Uterus (tissue), 3 donors: ENCODE measurements at regions not wholly inside any gene's neighbourhood (a gene's known extent, or its start where the extent isn't known, plus 50 kb on each side); places are given as distances from the start of the nearest gene placed in this dataset.

Experiments used
- DNase-seq, 2 donors: peaks; one replicate each; pipeline ENCODE4 v3.0.0-alpha.2; 2019 to 2020
- H3K27ac ChIP-seq, 2 donors: fragments of 200-600 bp; sonication (generic); 1 replicate in 1 of 2; 2 replicates in 1 of 2; pipeline ENCODE4 v1.5.1; 2016 to 2018
- H3K27me3 ChIP-seq, 2 donors: fragments of 200-600 bp; sonication (generic); one replicate each; pipeline ENCODE4 v1.5.1; 2018 to 2019; ENCODE audit warnings: control low read depth in 1 of 2
- H3K36me3 ChIP-seq, 2 donors: fragments of 200-600 bp; sonication (generic); one replicate each; pipeline ENCODE4 v1.5.1; 2019; ENCODE audit warnings: control low read depth in 1 of 2
- H3K4me1 ChIP-seq, 2 donors: fragments of 200-600 bp; sonication (generic); one replicate each; pipeline ENCODE4 v1.5.1; 2018 to 2019; ENCODE audit warnings: control low read depth in 1 of 2
- H3K4me3 ChIP-seq, 2 donors: fragments of 200-600 bp; sonication (generic); 1 replicate in 1 of 2; 2 replicates in 1 of 2; pipeline ENCODE4 v1.5.1; 2018 to 2019; ENCODE audit warnings: mild to moderate bottlenecking in 1 of 2
- H3K9me3 ChIP-seq, 2 donors: fragments of 200-600 bp; sonication (generic); one replicate each; pipeline ENCODE4 v1.5.1; 2019; ENCODE audit warnings: control low read depth in 1 of 2
- CTCF ChIP-seq, 4 experiments: fragments of 200-600 bp in 2 of 4; fragments of 450-650 bp in 2 of 4; sonication (generic) in 2 of 4; IDR thresholded peaks; one replicate each; pipeline ENCODE4 v1.5.1; 2016 to 2019; ENCODE audit warnings: antibody characterized with exemption in 4 of 4, mild to moderate bottlenecking in 2 of 4, moderate library complexity in 1 of 4
- POLR2A ChIP-seq, 2 donors: fragments of 450-650 bp; IDR thresholded peaks; one replicate each; pipeline ENCODE4 v1.6.1; 2016; ENCODE audit warnings: antibody characterized with exemption in 2 of 2, mild to moderate bottlenecking in 1 of 2, moderate library complexity in 1 of 2
- intact Hi-C: fragments of 100-400 bp; cut with DNase I; formaldehyde crosslinking; loops from one replicate; pipeline ENCODE4 v1.15.1; 2023; ENCODE audit warnings: low total_unique reads
- donor health status: DM: yes; HTN: yes; CAD: no.

- Histone ChIP-seq H3K27me3 (no peaks in the 10 kb centered on the region), H3K36me3 (no peaks in the 10 kb centered on the region), H3K9me3 (no peaks in the 10 kb centered on the region), H3K27ac (no peak overlapping the region), H3K4me1 (no peaks in the 10 kb centered on the region), H3K4me3 (no peak overlapping the region)
- intact Hi-C loops = no loop called here
- TF ChIP-seq CTCF (IDR thresholded peaks at IDR 0.05) = no peak
- no peak for TF ChIP-seq POLR2A (IDR thresholded peaks at IDR 0.05)
- DNase-seq = no peak
Measured at GRCh38 chr22:22103078-22103875, 120.7 kb upstream of the TOP3B start.

GRCh38 chr22:22099833-22100812 is 117.5 kb upstream of the TOP3B start:
- Histone ChIP-seq H3K36me3 (no peaks in the 10 kb centered on the region), H3K27ac (no peak overlapping the region), H3K4me1 (no peaks in the 10 kb centered on the region), H3K4me3 (no peak overlapping the region), H3K9me3 (no peaks in the 10 kb centered on the region), H3K27me3 (no peaks in the 10 kb centered on the region)
- DNase-seq = no peak
- TF ChIP-seq POLR2A (IDR thresholded peaks at IDR 0.05) = no peak
- no peak for TF ChIP-seq CTCF (IDR thresholded peaks at IDR 0.05)
- intact Hi-C loops = no loop called here

GRCh38 chr22:22099194-22099486 is 116.6 kb upstream of the TOP3B start:
- no peak overlapping the region for H3K27ac ChIP-seq
- intact Hi-C loops = no loop called here

GRCh38 chr22:22098457-22099193 is 116.0 kb upstream of the TOP3B start:
- Histone ChIP-seq H3K4me3 (no peak overlapping the region), H3K9me3 (no peaks in the 10 kb centered on the region), H3K27ac (no peak overlapping the region), H3K36me3 (no peaks in the 10 kb centered on the region), H3K4me1 (no peaks in the 10 kb centered on the region), H3K27me3 (no peaks in the 10 kb centered on the region)
- no peak for DNase-seq
- intact Hi-C loops = no loop called here
- TF ChIP-seq CTCF (IDR thresholded peaks at IDR 0.05) = no peak
- TF ChIP-seq POLR2A (IDR thresholded peaks at IDR 0.05) = no peak

More at GRCh38 chr22:22099194-22099486, 116.6 kb upstream of the TOP3B start:
- H3K4me1 ChIP-seq = no peaks in the 10 kb centered on the region
- DNase-seq = no peak
- TF ChIP-seq POLR2A (IDR thresholded peaks at IDR 0.05) = no peak
- no peak for TF ChIP-seq CTCF (IDR thresholded peaks at IDR 0.05)
- H3K27me3 ChIP-seq = no peaks in the 10 kb centered on the region
- H3K4me3 ChIP-seq = no peak overlapping the region
- no peaks in the 10 kb centered on the region for H3K36me3 ChIP-seq
- no peaks in the 10 kb centered on the region for H3K9me3 ChIP-seq
